ENCODE measurements at regions not wholly inside any gene's neighbourhood (a gene's known extent, or its start where the extent isn't known, plus 50 kb on each side); places are given as distances from the start of the nearest gene placed in this dataset.

DNA sequence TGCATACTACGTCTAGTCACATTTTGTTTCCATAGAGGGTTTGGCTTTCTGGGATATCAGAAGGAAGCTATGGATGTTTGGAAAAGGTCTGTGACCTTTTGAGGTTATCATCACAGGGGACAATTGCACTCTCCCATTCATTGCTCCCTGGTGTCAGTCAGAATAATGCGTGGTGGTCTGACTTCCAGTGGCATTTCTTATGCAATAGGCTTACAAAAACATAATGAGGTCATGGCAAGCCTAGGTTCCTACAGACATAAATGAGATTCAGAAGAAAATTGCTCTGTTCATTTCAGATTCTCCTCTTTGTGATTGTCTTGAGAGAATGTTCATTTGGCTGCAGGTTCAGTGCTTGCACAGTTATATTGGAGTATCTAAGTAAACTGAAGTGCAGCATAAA, 54.6 kb downstream of the ARHGAP35 start:
- TF ChIP-seq POLR2A (IDR thresholded peaks at IDR 0.05; ENCODE audit: low read depth, low read length), result no peak
- TF ChIP-seq, protein P1, sequence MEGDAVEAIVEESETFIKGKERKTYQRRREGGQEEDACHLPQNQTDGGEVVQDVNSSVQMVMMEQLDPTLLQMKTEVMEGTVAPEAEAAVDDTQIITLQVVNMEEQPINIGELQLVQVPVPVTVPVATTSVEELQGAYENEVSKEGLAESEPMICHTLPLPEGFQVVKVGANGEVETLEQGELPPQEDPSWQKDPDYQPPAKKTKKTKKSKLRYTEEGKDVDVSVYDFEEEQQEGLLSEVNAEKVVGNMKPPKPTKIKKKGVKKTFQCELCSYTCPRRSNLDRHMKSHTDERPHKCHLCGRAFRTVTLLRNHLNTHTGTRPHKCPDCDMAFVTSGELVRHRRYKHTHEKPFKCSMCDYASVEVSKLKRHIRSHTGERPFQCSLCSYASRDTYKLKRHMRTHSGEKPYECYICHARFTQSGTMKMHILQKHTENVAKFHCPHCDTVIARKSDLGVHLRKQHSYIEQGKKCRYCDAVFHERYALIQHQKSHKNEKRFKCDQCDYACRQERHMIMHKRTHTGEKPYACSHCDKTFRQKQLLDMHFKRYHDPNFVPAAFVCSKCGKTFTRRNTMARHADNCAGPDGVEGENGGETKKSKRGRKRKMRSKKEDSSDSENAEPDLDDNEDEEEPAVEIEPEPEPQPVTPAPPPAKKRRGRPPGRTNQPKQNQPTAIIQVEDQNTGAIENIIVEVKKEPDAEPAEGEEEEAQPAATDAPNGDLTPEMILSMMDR (IDR thresholded peaks at IDR 0.05; ENCODE audit: extremely low read depth in 1 of 2, insufficient read depth in 1 of 2, low read depth in 1 of 2, low read length in 2 of 2), result no peak
- TF ChIP-seq MYC (IDR thresholded peaks at IDR 0.05; ENCODE audit: low read depth, low read length), result no peak
- no peak for TF ChIP-seq POLR2AphosphoS5 (IDR thresholded peaks at IDR 0.05; ENCODE audit: insufficient read depth, low read depth, low read length)
- no peak for TF ChIP-seq EZH2 (IDR thresholded peaks at IDR 0.05; ENCODE audit: borderline replicate concordance, low read depth, low read length, severe bottlenecking)
- TF ChIP-seq, protein P2, sequence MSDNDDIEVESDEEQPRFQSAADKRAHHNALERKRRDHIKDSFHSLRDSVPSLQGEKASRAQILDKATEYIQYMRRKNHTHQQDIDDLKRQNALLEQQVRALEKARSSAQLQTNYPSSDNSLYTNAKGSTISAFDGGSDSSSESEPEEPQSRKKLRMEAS (IDR thresholded peaks at IDR 0.05; ENCODE audit: insufficient read depth, insufficient read length), result no peak
- TF ChIP-seq JUN (IDR thresholded peaks at IDR 0.05; ENCODE audit: borderline replicate concordance, insufficient read depth, insufficient read length, low read depth), result no peak
- no peak for TF ChIP-seq FOS (IDR thresholded peaks at IDR 0.05; ENCODE audit: borderline replicate concordance, insufficient read depth, low read length)
- no peak for TF ChIP-seq GATA2 (IDR thresholded peaks at IDR 0.05; ENCODE audit: insufficient read depth, insufficient read length, low read depth, low read length)
